ENCODE measurements at regions not wholly inside any gene's neighbourhood (a gene's known extent, or its start where the extent isn't known, plus 50 kb on each side); places are given as distances from the start of the nearest gene placed in this dataset.

- DNase-seq (ENCODE audit: low spot score) = no peak
These were observed 429.2 kb upstream of the KLF4 start for GRCh38 chr9:107918749-107919148.

DNA sequence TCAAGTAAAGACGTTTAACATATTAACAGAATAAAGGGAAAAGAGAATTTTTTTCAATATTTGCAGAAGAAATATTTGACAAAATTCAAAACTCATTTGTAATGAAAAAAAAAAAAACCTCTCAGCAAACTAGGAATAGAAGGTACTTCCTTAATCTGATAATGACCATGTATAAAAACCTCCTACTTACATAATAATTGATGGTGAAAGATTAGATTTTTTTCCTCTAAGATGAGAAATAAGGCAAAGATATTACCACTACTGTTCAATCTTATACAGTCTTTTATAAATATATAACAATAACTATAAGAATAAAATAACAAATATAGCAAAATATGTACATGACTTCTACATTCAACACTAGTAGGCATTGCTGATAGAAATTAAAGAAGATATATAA lies 424.6 kb upstream of the KLF4 start:
- no peak for DNase-seq (ENCODE audit: low spot score)

DNA sequence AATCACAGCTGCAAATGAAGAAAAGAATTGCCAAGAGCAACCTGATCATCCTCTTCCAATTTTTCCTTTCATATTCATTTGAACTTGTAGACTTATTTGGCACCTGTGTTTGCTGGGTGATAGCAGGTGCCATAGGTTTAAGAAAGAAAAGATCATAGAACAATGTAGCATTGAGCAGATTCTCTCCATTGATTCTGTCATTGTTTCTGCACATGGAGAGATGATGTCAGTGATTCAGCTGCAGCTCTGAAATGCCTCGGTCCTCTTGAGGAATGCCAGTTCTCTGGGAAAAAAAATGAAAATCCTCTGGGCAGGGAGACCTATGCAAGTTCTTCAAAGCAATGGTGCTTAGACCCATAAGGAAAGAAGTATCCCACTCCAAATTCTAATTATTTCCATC lies 418.1 kb upstream of the KLF4 start:
- no peak for DNase-seq (ENCODE audit: low spot score)

DNA sequence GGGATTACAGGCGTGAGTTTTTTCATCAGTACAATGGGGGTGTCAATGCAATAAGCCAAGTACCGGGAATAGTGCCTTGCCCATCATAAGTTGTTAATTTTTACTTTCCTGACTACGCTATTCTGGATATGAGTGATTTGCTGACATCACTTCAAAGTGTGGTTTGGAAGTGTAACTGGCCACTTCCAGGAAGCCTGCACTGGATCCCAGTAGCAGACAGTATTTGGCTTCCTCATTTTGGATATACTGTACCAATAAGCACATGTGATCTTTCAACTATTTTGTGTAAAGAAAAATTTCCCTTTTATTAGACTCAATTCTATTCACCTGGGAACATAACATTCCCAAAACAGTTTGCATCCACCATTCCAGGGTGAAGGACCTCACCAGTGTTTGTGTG lies 417.7 kb upstream of the KLF4 start:
- DNase-seq (ENCODE audit: low spot score) = no peak

DNA sequence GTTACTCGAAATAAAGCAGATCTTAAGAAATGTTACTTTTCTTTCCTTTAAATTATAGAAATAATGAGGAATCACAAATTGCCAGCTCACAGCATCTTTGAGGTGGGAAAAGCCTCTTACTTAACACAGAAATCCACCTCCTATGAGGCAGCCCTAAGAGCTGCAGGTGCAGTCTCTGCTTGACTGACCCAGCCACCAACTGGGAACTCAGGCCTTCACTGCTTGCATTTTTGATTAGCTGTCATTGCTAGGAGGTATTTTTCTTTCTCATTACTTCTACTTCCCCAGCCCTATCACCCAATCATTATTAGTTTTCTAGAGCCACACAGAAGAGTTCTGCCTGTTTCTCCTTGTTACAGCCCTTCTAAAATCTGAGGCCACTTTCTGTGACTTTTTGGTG lies 416.5 kb upstream of the KLF4 start:
- no peak for DNase-seq (ENCODE audit: low spot score)

- no peak for DNase-seq (ENCODE audit: low spot score)
These were observed 415.9 kb upstream of the KLF4 start for GRCh38 chr9:107905308-107906020.

DNA sequence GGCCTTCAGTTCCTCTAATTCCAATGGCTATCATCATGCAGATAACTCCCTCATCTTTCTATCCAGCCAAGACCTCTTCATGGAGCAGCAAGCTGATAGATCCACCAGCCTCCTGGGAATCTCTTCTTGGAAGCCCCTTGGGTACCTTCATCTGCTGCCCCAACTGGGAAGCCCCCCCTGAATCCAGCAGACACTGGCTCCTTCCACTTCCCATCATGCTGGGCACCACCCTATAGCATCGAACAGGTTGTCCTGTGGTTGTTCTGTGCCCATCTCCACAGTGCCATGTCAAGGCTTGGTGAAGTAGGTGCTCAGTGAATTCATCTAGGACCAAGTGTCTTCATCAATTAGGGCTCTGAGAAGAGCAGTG lies 410.4 kb upstream of the KLF4 start:
- DNase-seq (ENCODE audit: low spot score) = no peak

- no peak for DNase-seq (ENCODE audit: low spot score)
These were observed 409.2 kb upstream of the KLF4 start for GRCh38 chr9:107898761-107899160.

GRCh38 chr9:107896544-107896943 lies 407.0 kb upstream of the KLF4 start:
- DNase-seq (ENCODE audit: low spot score) = no peak

GRCh38 chr9:107895501-107896001 lies 406.0 kb upstream of the KLF4 start:
- DNase-seq (ENCODE audit: low spot score) = no peak

- DNase-seq (ENCODE audit: low spot score) = peak; percentile 56
These were observed 405.1 kb upstream of the KLF4 start for GRCh38 chr9:107894572-107895261.

DNA sequence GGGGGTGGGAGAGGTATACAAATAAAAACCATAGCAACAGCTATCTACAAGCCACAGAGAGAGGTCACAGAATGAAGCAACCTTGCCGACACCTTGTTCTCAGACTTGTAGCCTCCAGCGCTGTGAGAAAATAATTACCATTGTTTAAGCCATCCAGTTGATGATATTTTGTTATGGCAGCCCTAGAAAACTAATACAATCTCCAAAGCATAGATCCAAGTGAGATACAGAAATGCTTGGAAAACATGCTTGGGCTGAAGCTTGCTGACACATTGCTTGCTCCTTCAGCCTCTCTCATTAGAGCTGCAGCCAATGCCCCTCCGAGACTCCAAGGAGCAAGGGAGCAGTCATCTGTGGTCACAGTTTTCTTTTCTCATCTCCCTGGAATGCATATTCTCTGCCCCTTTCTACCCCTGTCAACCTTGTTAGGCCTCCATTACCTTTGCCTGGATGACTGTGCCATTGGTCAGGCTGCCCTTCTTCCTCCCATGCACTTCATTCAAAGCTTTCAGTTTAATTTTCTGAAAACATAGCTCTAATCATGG lies 401.4 kb upstream of the KLF4 start:
- no peak for DNase-seq (ENCODE audit: low spot score)

DNA sequence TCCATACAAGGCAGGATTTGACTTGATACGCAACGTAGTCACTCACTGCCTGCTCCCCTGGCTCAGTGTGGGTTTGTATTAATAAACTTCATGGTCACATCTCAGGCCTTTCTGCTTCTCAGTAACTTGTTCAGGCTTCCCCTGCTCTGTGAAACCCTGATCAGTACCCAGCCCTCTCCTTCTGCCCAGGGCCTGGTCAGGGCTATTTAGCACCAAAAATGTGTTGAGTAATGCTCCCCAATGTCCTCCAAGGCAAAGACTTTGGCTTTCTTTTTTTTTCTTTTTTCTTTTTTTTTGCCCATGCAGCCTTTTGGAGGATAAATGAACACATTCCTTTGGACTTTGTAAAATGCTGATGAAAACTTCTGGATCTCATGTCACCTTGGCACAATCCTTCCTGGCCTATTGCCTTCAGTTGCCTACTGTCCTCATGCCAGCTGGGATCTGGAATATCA lies 399.2 kb upstream of the KLF4 start:
- DNase-seq (ENCODE audit: low spot score) = no peak

DNA sequence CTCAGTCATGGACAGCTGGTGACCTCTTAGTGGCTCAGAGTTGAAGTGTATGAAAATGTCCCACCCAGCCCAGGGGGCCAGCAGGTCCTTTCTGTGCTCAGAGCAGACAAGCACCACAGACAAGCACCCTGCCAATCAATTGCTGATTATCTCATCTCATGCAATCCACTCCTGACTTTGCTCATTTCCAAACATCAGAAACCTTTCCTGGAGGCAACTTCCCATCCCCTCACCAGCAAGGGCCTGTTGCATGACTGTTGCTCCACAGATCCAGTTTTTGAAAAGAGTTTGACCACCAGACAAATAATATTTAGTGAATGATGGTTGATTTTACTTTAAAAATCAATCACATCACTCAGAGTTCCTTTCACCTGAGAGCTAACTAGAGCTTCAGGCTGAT lies 397.3 kb upstream of the KLF4 start:
- DNase-seq (ENCODE audit: low spot score) = no peak

GRCh38 chr9:107883496-107884124 lies 394.0 kb upstream of the KLF4 start:
- no peak for DNase-seq (ENCODE audit: low spot score)

- no peak for DNase-seq (ENCODE audit: low spot score)
These were observed 392.2 kb upstream of the KLF4 start for GRCh38 chr9:107881626-107882300.

DNA sequence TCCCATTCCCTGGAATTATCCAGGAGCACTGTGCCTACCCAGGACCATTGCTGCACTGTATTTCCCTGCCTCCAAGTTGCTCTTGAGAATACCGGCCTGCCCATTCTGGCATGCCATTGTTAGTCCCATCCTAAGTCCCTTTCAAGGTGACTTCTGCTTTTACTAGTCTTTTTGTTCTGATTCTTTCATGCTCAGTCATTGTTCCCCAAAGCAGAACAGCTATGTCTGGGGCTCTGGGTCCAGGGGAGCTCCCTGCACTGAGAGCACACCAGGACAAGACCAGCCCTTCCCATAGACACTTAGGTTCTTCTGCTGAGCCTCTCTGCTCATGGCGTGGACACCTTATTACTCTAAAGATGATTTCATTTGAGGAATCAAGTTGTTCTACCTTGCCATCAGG lies 388.9 kb upstream of the KLF4 start:
- DNase-seq (ENCODE audit: low spot score) = no peak

GRCh38 chr9:107875571-107875980 lies 386.0 kb upstream of the KLF4 start:
- no peak for DNase-seq (ENCODE audit: low spot score)

DNA sequence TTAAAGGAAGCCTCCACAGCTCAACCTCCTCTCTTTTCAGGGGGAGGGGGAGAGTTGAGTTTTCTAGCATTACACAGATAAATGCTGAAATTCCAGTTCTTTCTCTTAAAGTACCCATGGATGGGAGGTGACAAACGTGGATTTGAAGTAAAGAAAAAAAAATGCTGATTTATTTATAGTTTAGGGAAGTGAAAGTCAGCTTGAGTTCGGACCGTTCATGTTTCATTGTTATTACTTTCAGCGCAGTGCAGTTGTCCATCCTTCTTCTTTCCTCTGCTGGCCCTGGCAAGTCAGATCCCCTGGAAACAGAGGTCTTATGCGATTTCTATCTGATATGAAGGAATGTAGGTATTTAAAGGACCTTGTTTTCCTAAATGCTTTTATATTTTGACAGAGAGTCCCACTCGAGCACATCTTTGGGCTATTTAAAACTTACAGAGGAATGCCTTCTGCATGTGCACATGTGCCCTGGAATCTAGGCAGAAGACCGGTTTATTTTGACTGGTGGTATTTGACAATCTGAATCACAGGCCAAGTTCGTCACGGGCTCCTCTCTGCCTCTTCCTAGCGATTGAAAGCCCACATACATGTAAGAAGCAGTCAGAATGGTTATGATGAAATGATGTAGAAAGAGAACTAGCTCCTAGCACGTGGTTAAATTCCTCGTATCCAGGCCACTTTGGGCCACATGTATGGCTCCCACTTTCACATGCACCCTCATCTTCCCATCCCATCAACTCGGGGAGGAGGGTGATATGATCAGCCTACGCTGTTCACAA lies 385.2 kb upstream of the KLF4 start:
- no peak for DNase-seq (ENCODE audit: low spot score)

DNA sequence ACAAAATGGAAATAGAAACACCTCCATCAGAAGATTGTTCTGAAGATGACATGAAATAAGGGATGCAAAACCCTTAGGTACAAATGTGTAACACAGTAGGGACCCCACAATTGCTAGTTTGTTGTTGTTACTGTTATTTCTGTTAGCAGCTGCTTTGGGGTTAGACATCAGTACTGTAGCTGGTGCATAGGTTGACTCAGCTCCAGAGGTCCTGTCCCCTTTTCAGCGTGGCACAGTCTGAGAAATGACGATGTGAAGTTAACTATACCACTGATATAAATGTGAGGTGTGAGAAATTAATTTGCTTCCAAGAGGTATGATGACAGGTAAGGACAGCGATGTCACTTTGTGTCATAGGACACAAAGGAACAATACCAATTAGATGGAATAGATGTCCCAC lies 384.6 kb upstream of the KLF4 start:
- no peak for DNase-seq (ENCODE audit: low spot score)

- DNase-seq (ENCODE audit: low spot score) = no peak
These were observed 383.1 kb upstream of the KLF4 start for GRCh38 chr9:107872457-107873192.
